Fibroblast of the conjunctiva (primary cell): ENCODE measurements at regions not wholly inside any gene's neighbourhood (a gene's known extent, or its start where the extent isn't known, plus 50 kb on each side); places are given as distances from the start of the nearest gene placed in this dataset.
"Not testable (repeated sequence)": the region's sequence is repeated elsewhere in the genome, so short reads cannot be mapped to it uniquely, and the experiment has no call there.

Source experiments
- DNase-seq: peaks from one replicate; pipeline ENCODE4 v3.0.0-alpha.2; 2010; ENCODE audit warnings: low read depth

DNA sequence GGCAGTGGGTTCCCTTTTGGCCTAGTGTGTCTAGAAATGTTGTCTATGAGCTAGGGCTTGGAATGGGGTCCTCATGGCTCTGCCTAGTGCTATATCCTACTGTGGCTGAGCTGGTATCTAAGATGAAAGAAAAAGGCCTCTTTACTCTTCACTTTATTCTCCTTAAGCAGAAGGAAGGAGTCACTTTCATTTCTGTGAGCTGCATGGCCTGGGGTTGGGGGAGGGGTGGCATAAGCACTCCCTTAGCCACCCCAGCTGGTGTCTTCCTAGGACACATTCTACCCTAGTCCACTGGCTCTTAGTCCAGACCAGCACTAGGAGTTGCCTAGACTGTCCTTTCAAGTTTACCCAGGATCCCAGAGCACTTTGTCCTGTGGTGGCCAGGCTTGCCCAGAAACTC lies 1148.9 kb upstream of the CNTN5 start:
- DNase-seq: no peak

DNA sequence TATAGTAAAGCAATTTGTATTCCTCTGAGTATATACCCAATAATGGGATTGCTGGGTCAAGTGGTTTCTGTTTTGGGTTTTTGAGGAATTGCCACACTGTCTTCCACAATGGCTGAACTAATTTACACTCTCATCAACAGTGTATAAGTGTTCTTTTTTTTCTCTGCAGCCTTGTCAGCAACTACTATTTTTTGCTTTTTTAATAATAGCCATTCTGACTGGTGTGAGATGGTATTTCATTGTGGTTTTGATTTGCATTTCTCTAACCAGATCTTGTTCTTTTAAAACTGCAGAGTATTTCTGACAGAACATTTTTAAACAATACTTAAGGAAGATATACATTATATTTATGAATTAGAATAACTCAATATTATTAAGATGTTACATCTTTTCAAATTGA lies 1140.5 kb upstream of the CNTN5 start:
- no peak for DNase-seq

DNA sequence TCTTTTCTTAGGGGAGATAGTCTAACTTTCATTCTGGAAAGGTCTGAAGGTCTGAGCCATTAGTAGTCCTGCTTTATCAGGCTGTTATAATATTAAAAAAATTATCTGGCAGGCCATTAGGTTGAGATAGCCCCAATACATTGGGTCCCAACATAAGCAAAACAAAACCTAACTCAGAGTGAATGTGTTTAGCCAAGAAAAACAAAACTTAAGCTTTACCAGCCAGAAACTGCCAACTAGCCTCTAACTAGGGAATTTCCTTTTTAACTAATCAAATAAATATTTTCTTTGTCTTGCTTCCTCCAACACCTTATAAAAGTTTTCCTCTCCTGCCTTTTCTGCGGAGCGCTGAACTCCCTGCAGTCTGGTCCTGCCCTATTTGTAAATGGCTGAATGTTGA lies 1137.7 kb upstream of the CNTN5 start:
- no peak for DNase-seq

DNA sequence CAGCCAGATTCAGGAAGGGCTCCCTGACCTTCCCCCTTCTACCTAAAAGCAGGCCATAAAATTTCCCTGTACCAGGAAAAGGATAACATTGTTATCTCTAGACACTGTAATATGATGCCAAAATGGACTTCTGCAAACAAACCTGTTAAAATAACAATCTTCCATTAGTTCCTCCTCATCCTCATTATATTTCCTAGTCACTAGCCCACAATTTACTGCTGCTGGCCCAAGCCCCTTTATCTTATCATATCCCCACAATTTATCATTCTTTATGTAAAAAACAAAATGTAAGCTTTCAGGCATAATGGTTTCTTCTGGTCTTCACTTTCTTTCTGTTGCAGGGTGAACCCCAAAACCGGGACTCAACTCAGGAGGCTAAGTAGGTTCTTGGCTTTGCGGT lies 1132.1 kb upstream of the CNTN5 start:
- no peak for DNase-seq

DNA sequence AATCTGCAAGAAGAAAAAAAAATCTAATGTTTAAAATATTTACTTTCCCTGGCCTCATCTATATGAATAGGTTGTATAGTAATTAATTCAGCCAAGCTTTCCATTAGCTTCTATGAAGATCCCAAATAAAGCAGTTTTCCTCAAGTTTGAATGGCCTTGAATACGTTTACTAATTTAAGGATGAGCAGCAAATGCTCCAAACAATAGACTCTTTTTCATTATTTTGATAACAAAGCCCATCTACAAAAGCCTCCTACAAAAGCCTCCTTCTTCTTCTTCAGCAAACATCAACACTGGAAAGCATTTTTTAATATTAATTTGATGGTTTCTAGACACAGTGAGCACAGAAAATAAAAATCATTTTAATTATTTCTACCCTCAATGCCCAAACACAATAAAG lies 1130.3 kb upstream of the CNTN5 start:
- DNase-seq: no peak

DNA sequence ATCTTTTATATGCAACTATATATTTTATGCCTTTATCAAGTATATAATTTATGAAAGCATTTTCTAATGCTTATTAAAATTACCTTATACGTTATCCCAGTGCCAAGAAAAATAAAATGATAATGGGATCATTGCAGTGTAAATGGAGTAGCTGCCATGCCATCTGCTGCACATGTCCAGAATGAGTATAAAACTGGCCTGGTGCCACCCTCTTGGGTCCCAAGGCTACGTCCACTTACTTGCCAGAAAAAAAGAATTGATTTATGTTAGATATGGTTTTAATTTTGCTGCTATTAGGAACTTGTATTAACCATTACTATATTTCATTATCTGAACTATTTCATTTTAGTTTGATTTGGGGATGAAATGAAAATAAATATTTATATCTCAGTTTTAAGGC lies 1127.1 kb upstream of the CNTN5 start:
- DNase-seq: no peak

DNA sequence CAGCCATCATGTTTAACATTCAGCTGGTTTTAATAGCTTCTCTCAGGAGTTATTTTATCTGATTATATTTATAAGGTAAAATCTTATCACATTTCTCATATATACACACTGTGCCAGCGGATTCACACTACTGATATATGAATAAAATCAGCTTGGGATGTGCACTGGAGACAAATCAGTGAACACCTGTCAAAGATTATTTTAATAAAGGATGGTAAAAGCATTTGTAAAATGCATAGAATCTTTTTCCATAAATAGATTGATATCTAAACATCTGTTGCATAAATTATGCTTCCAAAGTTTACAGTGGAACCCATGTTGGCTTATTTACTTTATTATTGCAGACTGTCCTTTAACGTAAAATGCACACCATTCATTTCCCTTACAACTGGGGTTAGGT lies 1125.8 kb upstream of the CNTN5 start:
- no peak for DNase-seq

DNA sequence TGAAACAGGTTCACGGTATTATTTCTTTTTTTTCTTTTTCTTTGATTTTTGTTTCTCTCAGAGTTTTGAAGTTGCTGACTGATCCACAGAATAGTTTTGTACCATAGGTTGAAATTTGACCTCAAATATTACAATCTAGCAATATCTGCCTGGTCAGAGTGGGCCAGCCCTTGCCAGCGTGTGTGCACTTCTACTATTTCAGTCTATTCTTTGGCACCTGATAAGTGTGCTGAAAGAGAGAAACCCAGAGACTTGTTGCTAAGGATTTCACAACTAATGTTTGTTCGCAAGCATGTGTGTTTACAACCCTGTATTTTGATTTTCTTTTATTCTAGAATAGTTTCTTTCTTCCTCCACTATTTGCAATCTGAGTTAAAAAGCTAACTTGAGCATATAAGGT lies 1125.2 kb upstream of the CNTN5 start:
- DNase-seq: no peak

DNA sequence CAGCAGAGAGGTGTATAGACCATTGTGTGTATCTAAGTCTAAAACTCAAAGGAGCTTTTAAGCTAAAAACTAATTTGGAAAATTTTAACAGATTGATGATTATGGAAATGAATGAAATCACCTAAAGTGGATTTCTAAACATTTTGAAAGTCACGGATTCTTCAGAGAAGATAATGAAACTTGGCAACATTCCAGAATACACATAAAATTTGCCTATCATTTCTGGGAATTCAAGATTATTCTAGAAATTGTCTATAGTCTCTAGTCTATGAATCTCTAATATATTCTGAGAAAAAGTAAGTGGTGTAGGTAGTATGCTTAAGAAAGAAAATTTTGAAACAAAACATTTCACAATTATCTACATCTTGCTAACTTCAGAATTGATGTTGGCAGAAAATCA lies 1117.9 kb upstream of the CNTN5 start:
- DNase-seq: no peak

DNA sequence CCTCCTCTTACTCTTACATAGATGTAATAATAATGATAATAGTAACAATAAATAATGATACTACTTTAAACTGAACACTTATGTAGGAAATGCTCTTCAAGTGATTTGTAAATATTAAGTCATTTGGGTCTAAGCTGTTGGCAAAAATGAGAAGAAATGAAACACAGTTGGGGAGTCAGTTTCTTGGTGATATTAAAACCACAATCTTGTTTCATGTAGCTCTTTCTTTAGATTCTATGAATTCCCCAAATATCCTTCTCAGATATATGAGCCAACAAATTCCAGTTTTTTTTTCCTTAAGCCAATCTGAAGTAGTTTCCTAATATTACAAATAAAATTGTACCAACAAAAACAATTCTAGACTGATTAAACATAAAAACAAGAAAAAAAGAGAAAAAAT lies 1115.6 kb upstream of the CNTN5 start:
- no peak for DNase-seq

DNA sequence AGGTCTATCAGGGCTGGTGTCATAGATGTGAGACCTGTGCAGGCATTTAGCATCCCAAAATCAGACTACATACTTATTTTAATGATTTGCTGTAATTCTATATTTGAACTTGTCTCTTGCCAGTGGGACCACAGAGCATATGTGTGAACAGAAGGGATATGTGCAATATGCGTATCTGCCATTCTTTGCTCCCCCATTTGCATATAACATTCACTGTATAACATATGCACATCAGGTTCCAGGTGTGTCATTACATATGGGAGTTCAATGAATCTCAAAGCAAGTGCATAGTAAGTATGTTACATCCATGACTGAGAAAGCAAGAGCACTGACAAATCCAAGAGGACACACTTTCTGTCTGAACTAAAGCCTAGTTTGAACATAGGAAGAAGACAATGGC lies 1115.1 kb upstream of the CNTN5 start:
- no peak for DNase-seq

DNA sequence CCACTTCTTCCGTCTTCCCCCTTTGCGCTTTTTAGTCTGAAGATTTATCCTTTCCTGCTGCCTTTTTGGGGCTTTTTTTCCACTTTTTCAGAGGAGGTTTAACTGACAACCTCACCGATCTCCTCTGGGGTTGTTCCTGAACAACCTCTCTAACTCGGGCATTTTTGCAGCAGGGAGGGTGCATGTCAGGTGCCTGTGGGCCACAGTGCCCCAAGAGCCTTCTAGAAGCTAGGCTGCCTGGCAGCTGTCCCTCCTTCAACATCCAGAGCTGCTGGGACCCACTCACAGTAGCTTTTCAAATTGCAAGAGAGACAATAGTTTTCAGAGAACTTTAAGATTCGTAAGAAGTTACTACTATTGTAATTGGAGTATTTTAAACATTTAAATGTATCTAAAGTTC lies 1112.4 kb upstream of the CNTN5 start:
- no peak for DNase-seq

DNA sequence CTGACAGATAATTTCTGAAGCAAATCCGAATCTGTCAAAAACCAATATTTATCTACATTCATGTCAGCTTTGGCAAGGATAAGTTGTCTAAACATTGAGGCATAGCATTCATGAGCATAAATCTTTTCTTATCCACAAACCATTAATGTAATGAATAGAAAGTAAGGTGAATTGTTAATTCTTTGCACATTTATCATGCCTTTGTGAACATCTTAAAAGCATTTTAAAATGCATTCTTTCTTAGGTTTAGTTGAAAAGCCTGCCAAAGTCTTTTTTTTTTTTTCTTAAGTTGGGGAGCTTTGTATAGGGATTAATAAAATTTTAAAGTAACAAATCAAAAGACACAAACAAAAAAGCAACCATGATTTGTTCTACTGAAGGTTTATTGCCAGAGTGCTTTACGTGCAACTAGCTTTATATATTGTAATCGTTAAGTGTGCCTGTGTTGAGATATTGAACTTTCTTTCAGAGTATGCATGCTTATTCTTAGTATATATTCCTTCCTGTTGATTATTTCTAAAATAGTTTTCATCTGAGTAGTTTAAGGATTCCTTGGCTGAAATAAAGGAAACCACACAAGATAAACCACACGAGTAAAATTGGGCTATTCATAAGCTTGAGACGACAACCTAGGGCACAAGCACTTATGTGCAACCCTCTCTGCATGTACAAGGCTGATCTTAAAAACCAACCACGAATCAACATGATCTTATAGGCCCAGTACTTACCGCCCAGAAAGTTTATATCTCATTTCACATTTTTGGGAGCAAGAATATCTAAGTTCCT lies 1110.9 kb upstream of the CNTN5 start:
- no peak for DNase-seq

DNA sequence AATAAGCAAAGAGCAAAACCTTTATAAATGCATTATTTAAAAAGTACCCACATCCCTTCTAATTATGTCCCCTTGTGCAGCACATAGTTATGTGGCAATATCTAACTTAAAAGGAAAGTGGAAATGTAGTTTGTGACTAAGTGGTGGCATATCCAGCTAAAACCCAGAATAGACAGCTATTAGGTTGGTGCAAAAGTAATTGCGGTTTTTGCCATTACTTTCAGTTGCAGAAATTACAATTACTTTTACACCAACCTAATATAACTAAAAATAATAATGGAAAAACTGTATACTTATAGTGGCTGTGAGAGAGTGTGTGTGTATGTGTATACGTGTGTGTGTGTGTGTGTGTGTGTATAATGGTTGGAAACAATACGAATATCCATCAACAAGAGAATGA lies 1108.1 kb upstream of the CNTN5 start:
- DNase-seq: no peak

DNA sequence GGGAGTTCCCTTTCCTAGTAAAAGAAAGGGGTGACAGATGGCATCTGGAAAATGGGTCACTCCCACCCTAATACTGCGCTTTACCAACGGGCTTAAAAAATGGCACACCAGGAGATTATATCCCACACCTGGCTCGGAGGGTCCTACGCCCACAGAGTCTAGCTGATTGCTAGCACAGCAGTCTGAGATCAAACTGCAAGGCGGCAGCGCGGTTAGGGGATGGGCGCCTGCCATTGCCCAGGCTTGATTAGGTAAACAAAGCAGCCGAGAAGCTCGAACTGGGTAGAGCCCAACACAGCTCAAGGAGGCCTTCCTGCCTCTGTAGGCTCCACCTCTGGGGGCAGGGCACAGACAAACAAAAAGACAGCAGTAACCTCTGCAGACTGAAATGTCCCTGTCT lies 1097.8 kb upstream of the CNTN5 start:
- not testable (repeated sequence) for DNase-seq

DNA sequence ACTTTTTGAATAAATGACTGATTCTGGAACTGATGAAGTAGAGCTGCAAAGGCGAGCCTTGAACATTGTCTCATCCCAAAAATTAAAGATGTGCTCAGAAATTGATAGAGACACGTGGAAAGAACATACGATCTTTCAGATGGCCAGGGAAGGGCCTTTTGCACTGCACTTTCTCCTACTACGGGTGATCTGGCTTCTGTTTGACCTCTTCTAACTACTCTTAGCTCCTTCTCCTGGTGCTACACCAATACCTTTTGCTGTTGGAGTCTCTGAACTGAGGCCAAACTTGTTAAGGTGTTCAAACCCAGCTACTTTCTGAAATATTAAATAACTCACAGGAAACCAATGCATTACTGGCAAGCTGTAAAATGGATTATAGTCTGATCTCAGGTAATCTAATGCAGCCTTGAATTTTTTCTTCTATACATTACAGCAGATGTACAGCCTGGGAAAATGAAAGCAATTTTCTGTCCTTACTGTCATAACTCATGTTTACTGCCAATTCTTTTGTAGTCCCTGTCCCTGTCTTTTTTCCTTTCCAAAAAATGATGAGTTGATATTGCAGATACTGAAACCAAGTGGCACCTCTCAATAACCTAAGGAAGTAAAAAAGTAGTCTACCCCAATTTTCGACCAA lies 1086.1 kb upstream of the CNTN5 start:
- no peak for DNase-seq

DNA sequence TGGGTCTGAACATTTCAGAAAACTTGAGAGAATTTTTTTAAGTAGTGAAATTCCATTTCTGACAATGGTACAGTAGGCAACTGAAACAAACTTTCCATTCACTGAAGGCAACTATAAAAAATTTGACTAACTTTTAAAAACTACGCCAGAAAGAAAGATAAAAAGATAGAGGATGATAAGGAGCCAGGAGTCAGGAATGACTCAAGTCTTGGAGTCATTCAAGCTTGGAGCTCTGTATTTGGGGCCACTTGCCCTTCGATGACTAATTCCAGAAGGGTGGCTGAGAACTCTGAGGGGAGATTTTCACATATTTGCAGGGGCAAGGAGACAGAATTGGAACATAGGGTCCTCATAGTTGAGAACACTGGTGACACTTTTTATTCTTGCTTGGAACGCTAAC lies 1083.2 kb upstream of the CNTN5 start:
- no peak for DNase-seq

DNA sequence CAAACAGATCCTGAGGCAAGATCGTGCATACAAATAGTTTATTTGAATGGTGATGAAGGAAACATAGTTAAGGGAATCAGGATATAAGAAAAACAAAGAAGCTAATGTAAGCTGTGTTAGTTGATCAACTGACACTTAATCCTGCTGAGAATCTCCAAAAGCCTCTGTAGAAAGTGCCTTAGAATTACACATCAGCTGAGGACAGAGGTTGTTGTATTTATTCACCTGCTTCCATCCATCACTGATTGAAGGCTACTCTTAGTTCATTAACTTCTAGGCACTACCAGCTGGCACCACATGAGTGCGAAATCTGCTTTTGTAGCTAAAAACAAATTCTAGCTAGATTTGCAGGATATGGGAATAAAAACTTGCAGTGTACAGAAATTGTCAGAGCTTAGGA lies 1082.0 kb upstream of the CNTN5 start:
- no peak for DNase-seq

DNA sequence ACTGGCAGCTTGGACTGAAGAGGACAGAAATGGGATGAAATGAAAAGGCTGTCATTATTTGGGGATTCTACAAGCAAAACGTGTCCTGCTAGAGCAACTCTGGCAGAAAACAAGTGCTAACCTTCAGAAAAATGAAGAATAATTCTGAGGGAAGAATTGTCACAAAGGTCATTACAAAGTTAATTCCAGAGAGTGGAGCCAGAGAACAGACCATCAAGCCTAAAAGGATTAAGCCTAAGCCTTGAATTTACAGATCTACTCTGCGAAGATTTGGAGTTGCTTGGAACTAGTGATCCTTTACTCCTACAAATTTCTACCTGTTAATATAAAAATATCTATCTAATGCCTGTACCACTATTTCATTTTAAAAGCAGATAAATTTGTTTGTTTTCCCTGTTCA lies 1077.3 kb upstream of the CNTN5 start:
- no peak for DNase-seq

DNA sequence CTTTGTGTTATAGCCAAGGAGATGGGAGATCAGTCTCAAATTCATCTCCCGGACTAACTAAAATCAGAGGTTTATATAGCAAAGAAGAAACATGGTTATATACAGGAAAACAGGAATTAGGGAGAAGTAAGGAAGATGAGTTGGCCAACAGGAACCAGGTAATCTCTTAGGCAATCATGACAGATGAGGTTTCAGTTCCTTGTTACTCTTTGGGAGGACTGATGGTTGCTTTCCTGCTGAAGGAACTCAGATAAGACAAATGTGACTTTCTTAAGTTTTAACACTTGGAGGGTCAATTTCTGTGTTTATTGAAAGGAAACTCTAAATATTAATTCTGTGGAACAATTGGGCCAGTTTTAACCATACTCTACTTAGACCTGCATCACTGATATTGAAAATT lies 1072.0 kb upstream of the CNTN5 start:
- DNase-seq: no peak

DNA sequence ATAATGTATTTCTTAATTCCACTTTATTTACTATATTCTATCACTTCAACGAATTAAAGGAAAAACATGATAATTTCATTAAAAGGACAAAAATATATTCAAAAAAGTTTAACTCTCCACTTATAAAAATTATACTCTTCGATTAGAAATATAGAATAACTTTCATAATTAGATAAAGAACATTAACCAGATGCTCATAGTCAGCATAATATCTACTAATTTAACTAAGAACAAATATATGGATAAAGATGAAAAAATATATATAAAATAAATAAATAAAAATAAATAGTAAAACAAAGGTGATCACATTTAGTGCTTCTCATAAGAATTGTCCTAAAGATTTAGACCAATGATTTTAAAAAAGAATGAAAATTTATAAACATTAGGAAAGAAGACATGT lies 1065.2 kb upstream of the CNTN5 start:
- no peak for DNase-seq

DNA sequence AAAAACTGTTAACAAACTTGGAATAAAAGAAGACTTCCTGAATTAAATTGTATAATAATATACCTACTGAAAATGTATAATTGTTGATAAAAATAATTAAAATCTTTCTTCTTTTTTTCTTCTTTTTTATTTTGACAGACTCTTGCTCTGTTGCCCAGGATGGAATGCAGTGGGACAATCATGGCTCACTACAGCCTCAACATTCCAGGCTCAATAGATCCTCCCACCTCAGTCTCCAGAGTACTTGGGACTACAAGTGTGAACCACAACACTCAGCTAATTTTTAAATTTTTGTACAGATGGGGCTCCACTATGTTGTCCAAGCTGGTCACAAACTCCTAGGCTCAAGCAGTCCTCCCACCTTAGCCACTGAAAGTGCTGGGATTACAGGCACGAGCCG lies 1063.8 kb upstream of the CNTN5 start:
- DNase-seq: no peak

DNA sequence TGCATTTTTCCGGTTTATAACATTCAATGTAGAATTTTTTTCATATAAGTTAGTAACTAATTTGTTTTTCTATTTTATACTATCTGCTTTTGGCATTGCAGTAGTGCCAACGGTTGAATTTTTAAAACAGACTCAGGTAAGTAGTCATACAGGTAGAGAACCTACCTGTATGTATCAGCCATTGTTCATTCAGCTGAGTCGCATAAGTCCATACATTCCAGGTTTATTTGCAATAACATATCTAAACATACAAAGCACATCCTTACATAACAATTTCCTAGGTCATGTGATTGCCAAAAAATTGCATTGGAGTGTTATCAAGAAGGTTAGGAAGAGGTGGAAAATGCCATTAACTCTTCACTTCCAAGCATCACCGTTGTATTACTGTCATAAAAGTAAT lies 1059.3 kb upstream of the CNTN5 start:
- no peak for DNase-seq

DNA sequence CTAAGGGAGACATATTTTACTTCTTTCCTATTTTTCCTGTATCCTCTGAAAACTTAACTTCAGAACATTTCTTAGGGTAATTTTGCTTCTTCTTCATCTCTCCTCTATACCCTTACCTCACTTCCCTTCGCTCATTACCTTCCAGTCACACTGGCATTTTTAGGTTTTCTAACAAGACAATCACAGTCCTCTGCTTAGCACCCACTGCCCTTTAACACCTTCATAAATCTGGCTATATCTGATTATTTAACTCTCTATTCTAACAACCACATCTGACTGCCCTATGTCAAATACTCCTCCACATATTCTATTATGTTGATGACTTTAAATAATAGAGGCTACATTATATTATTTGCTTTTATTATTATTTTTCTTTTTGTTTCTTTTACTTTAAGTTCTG lies 1058.0 kb upstream of the CNTN5 start:
- DNase-seq: no peak
